Left cardiac atrium (tissue), 4 donors: ENCODE measurements at regions not wholly inside any gene's neighbourhood (a gene's known extent, or its start where the extent isn't known, plus 50 kb on each side); places are given as distances from the start of the nearest gene placed in this dataset.

Experiments used
- ATAC-seq, 2 donors: fragments of 200-7000 bp; cut with Tn5 transposase; one replicate each; pipeline ENCODE4 v1.9.1; 2020; ENCODE audit warnings: mild to moderate bottlenecking in 2 of 2, moderate library complexity in 2 of 2
- DNase-seq: peaks from one replicate; pipeline ENCODE4 v3.0.0-alpha.2; 2020
- intact Hi-C, 2 donors: fragments of 100-400 bp; cut with DNase I; formaldehyde crosslinking; loops; one replicate each; pipeline versions ENCODE4 v1.14.1 to v1.15.1; 2022 to 2023
- donor health status: DM: no; HTN: yes; CAD: no.
- donor health status: DM: no; HTN: yes; CAD: no; lungs with severe emphysema.
- donor health status: DM: yes; HTN: yes; CAD: no.
- donor health status: Dilated cardiomyopathy.

GRCh38 chr6:133682506-133683307, 206.2 kb upstream of the TCF21 start:
- ATAC-seq (no peak), DNase-seq (no peak)
- intact Hi-C loops: no loop called here

GRCh38 chr6:133683308-133683580, 205.7 kb upstream of the TCF21 start:
- ATAC-seq (no peak), DNase-seq (no peak)
- intact Hi-C loops: no loop called here

DNA sequence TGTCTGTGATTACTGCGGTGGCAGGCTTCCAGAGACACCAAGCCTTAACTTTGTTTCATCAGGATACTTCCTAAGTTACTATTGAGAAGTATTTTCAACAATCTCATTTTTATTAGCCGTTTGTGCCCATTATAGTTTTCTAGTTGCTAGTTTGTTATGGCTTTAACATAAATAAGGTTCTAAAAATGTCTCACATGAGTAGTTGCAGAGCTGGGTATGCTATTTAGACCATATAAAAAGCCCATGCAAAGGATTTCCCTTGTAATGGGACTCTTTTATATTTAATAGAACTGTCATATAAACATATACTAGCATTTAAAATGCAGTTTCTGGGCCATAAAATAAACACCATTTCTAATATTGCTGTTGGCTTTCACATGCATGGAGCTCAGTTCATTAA, 205.3 kb upstream of the TCF21 start:
- ATAC-seq: no peak
- DNase-seq: no peak
- intact Hi-C loops: no loop called here

- intact Hi-C loops: no loop called here
These were observed 200.0 kb upstream of the TCF21 start for GRCh38 chr6:133688705-133689492.

DNA sequence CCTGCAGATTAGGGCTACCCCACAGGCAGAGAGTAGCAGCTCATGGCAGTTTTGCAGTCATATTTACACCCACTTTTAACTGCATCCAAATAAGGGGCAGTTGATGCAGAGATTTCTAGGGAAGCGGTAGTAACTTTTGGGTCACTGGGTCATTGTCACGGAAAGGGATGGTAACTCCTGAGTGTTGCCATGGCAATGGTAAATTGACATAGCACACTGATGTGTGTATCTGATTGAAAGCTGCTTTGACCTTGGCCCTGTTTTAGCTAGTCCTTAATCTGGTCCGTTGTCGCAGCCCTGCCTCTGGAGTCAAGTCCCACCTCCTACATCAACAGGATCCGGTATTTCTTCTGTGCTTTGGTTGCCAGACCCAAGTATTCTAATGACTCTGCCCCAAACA, 199.1 kb upstream of the TCF21 start:
- intact Hi-C loops: no loop called here
- ATAC-seq: no peak
- no peak for DNase-seq

More at GRCh38 chr6:133688705-133689492, 200.0 kb upstream of the TCF21 start:
- DNase-seq: no peak
- no peak for ATAC-seq

GRCh38 chr6:133693565-133693964, 195.3 kb upstream of the TCF21 start:
- ATAC-seq: no peak
- intact Hi-C loops: no loop called here
- DNase-seq: no peak

GRCh38 chr6:133697185-133697584, 191.7 kb upstream of the TCF21 start:
- intact Hi-C loops: no loop called here
- ATAC-seq: no peak
- no peak for DNase-seq

DNA sequence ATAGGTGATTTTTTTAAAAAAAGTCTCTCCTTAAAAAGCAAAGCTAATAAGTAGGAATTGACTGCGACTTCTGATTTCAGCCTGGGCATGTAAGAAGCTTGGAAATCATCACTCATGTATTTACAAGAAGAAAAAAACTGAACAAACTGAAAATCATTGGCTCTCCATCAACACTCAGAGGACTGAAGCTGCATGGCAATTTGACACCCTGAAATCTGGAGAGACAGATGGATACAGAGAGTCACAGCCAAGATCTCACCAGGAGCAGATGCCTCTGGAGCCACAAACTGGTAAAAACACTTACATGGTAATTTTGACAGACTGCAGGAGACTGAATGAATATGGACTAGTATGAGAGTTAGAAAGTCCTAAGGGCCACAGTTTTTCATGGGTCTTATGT, 191.2 kb upstream of the TCF21 start:
- DNase-seq (no peak), ATAC-seq (no peak)
- intact Hi-C loops: no loop called here

GRCh38 chr6:133698272-133698671, 190.6 kb upstream of the TCF21 start:
- no peak for ATAC-seq
- intact Hi-C loops: no loop called here
- no peak for DNase-seq

- no peak for ATAC-seq
- DNase-seq: no peak
- intact Hi-C loops: no loop called here
These were observed 189.1 kb upstream of the TCF21 start for GRCh38 chr6:133699741-133700385.

- intact Hi-C loops: no loop called here
- ATAC-seq: peak; percentile 75 to 90
- DNase-seq: peak; percentile 37
These were observed 187.1 kb upstream of the TCF21 start for GRCh38 chr6:133701633-133702331.

DNA sequence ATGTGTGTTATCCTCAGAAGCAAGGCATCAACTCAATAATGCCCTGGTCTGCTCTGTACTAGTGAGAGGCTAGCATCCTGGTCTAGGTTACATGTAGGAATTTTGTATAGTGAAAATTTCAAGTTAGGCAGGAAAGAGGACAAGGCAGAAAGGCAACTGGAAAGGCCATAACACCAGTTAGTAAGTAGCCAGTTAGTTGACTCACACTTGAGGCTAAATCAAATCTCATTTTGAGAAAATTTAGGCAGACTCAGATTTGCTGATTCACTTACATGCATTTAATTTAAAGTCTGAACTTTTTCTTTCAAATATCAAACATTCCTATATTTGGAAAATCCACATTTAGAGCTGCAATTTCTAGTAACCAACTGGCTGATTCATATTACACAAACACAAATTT, 184.5 kb upstream of the TCF21 start:
- no peak for DNase-seq
- ATAC-seq: no peak
- intact Hi-C loops: no loop called here

DNA sequence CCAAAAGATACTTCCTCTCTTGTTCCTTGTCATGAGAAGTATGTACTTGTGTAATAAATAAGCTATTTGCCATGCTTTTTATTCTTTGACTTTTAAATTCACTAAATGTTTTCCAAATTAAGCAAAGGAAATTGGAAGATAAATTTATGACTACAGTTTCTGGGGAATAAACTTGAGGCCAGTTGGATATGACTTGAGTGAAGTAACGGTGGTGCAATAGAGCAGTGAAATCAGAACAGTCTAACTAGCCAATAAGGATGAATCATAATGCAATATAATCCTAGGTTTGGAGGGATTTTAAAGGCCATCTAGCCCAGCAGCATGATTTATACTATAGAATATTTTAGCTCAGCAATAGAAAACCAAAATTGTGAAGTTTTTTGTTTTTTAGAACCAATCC, 183.8 kb upstream of the TCF21 start:
- intact Hi-C loops: no loop called here
- DNase-seq: no peak
- peak; percentile 65 to 66 for ATAC-seq

GRCh38 chr6:133705731-133706130, 183.2 kb upstream of the TCF21 start:
- ATAC-seq (no peak), DNase-seq (no peak)
- intact Hi-C loops: no loop called here

DNA sequence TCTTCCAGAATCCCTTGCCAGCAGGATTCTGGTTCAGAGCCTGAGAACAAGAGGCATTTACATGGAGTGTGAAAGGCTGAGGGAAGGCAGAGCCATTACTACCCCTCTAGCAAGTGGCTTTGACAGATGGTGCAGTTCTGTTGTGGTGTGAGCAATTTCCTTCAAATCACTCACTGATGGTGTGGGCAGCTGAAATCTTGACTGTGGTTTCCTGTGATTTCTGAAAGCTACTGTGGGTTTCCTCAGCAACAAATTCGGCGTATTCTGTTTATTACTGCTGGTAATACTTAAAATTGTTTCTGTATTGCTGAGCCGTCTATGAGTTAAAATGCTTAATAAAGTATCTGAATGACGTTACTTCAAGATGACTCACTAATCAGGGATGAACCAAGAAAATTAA, 181.5 kb upstream of the TCF21 start:
- DNase-seq (no peak), ATAC-seq (peak; percentile 23 to 76)
- intact Hi-C loops: no loop called here

DNA sequence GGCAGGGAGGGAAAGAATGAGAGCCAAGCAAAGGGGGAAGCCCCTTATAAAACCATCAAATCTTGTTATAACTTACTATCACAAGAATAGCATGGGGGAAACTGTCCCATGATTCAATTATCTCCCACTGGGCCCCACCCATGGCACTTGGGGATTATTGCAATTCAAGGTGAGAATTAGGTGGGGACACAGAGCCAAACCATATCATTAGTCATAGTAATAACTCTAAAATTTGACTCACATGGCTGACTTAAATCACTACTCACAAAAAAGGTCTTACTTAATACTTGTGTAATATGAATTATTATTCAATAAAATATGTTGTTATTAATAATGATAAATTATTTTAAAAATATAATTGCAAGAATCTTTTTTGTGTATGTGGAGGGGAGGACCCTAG, 178.1 kb upstream of the TCF21 start:
- ATAC-seq (no peak), DNase-seq (no peak)
- intact Hi-C loops: no loop called here

- DNase-seq (no peak), ATAC-seq (no peak)
- intact Hi-C loops: no loop called here
These were observed 173.6 kb upstream of the TCF21 start for GRCh38 chr6:133715270-133715669.

- intact Hi-C loops: no loop called here
- no peak for ATAC-seq
These were observed 164.2 kb upstream of the TCF21 start for GRCh38 chr6:133724726-133725125.

GRCh38 chr6:133726188-133726587, 162.7 kb upstream of the TCF21 start:
- ATAC-seq: no peak
- no peak for DNase-seq
- intact Hi-C loops: no loop called here

More at GRCh38 chr6:133724726-133725125, 164.2 kb upstream of the TCF21 start:
- DNase-seq: no peak

DNA sequence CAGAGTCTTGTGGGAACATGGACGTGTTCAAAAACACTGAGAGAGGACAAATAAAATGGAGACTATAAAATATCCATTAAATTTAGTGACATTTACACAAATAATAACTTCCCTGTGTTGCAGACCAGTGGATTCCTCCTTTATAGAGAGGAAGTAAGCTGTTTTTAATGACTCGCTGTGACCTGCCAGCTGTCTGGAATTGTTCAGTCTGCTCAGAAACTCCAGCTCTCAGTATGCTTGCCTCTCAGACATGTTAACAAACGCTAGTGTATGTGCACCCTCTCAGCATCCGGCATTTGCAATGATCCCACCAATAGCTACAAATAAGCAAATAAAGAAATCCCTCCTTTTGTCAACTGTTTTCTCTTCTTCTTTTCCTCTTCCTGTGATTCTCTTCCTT, 158.0 kb upstream of the TCF21 start:
- DNase-seq (no peak), ATAC-seq (peak in 1 of 2 donors; percentile 25)
- intact Hi-C loops: no loop called here
